Adrenal gland (tissue), 9 donors: ENCODE measurements at regions not wholly inside any gene's neighbourhood (a gene's known extent, or its start where the extent isn't known, plus 50 kb on each side); places are given as distances from the start of the nearest gene placed in this dataset.

Source experiments
- DNase-seq, 7 donors: peaks; one replicate each; pipeline ENCODE4 v3.0.0-alpha.2; 2019 to 2020
- H3K27ac ChIP-seq, 5 donors: fragments of 200-600 bp; sonication (generic) in 4 of 5; 1 replicate in 3 of 5; 2 replicates in 2 of 5; pipeline versions ENCODE4 v1.5.1 to v1.8.0; 2016 to 2020; ENCODE audit warnings: mild to moderate bottlenecking in 1 of 5
- H3K27me3 ChIP-seq: fragments of 200-600 bp; 2 replicates; pipeline ENCODE4 v1.8.0; 2021
- H3K36me3 ChIP-seq, 2 donors: fragments of 200-600 bp; replicated peaks in 1 of 2; 1 replicate in 1 of 2; 2 replicates in 1 of 2; pipeline versions ENCODE4 v1.5.1 to v1.8.0; 2018 to 2022
- H3K4me1 ChIP-seq, 2 donors: fragments of 200-600 bp; replicated peaks in 1 of 2; 1 replicate in 1 of 2; 2 replicates in 1 of 2; pipeline versions ENCODE4 v1.5.1 to v1.8.0; 2018 to 2021
- H3K4me3 ChIP-seq, 4 donors: fragments of 200-600 bp; sonication (generic) in 3 of 4; one replicate each; pipeline ENCODE4 v1.5.1; 2016 to 2018
- H3K9me3 ChIP-seq, 3 donors: fragments of 200-600 bp; sonication (generic) in 1 of 3; replicated peaks in 1 of 3; 1 replicate in 2 of 3; 2 replicates in 1 of 3; pipeline versions ENCODE4 v1.5.1 to v1.8.0; 2016 to 2021
- CTCF ChIP-seq, 6 experiments: fragments of 450-650 bp in 4 of 6; fragments of 200-600 bp in 2 of 6; sonication (generic) in 1 of 6; IDR thresholded peaks; 1 replicate in 5 of 6; 2 replicates in 1 of 6; pipeline versions ENCODE4 v1.5.1 to v1.8.0; 2016 to 2021; ENCODE audit warnings: antibody characterized with exemption in 6 of 6, mild to moderate bottlenecking in 2 of 6, moderate library complexity in 1 of 6
- POLR2A ChIP-seq, 2 donors: fragments of 450-650 bp; IDR thresholded peaks; one replicate each; pipeline ENCODE4 v1.6.1; 2017; ENCODE audit warnings: antibody characterized with exemption in 2 of 2, mild to moderate bottlenecking in 2 of 2, moderate library complexity in 1 of 2
- WGBS, 4 donors: extraction: QIAGEN DNeasy Blood & Tissue Kit in 2 of 4; methylation state at CpG; one replicate each; pipeline versions ENCODE4 v1.1.5 to v1.1.7; 2013 to 2017; 5-methylcytosine and 5-hydroxymethylcytosine counted together
- intact Hi-C, 2 donors: fragments of 100-400 bp; cut with DNase I; formaldehyde crosslinking; loops; one replicate each; pipeline versions ENCODE4 v1.14.1 to v1.15.0; 2022 to 2023
- donor health status: healthy with polysubstance abuse.
- donor health status: Bipolar disorder and iron deficiency.
- donor health status: DM: yes; HTN: yes; CAD: no.
- donor health status: DM: no; HTN: no; CAD: no.
- donor health status: DM: no; HTN: no; CAD: no.

GRCh38 chr15:94023531-94023930, 207.8 kb upstream of the MCTP2 start:
- Histone ChIP-seq H3K27ac (no peak overlapping the region), H3K36me3 (no peaks in the 10 kb centered on the region), H3K27me3 (no peaks in the 10 kb centered on the region), H3K4me3 (no peak overlapping the region), H3K9me3 (no peaks in the 10 kb centered on the region), H3K4me1 (no peaks in the 10 kb centered on the region)
- TF ChIP-seq CTCF (IDR thresholded peaks at IDR 0.05) (no peak), POLR2A (IDR thresholded peaks at IDR 0.05) (no peak)
- 83 to 88% (median 86%) methylated on average over 4 of the region's 4 CpGs for WGBS, 4 donors
- intact Hi-C loops = no loop called here
- no peak for DNase-seq

- Histone ChIP-seq H3K27ac (no peak overlapping the region), H3K4me3 (no peak overlapping the region), H3K36me3 (no peaks in the 10 kb centered on the region), H3K9me3 (no peaks in the 10 kb centered on the region), H3K27me3 (no peaks in the 10 kb centered on the region), H3K4me1 (no peaks in the 10 kb centered on the region)
- TF ChIP-seq CTCF (IDR thresholded peaks at IDR 0.05) = no peak
- no peak for TF ChIP-seq POLR2A (IDR thresholded peaks at IDR 0.05)
- intact Hi-C loops = no loop called here
- DNase-seq = no peak
- WGBS, 4 donors = 56 to 68% (median 65%) methylated on average over 5 of the region's 5 CpGs
Measured at GRCh38 chr15:94021621-94022320, 209.6 kb upstream of the MCTP2 start.

GRCh38 chr15:94019062-94019461, 212.3 kb upstream of the MCTP2 start:
- no peaks in the 10 kb centered on the region for H3K27me3 ChIP-seq
- WGBS, 4 donors = 83 to 89% (median 87%) methylated on average over 11 of the region's 11 CpGs
- H3K36me3 ChIP-seq = no peaks in the 10 kb centered on the region
- H3K27ac ChIP-seq = no peak overlapping the region
- TF ChIP-seq CTCF (IDR thresholded peaks at IDR 0.05) (no peak), POLR2A (IDR thresholded peaks at IDR 0.05) (no peak)
- DNase-seq = no peak
- H3K4me1 ChIP-seq = no peaks in the 10 kb centered on the region
- no peaks in the 10 kb centered on the region for H3K9me3 ChIP-seq
- H3K4me3 ChIP-seq = no peak overlapping the region
- intact Hi-C loops = no loop called here

- Histone ChIP-seq H3K9me3 (no peaks in the 10 kb centered on the region), H3K27ac (no peak overlapping the region), H3K36me3 (no peaks in the 10 kb centered on the region), H3K27me3 (no peaks in the 10 kb centered on the region), H3K4me1 (no peaks in the 10 kb centered on the region), H3K4me3 (no peak overlapping the region)
- TF ChIP-seq CTCF (IDR thresholded peaks at IDR 0.05) = no peak
- 80 to 85% (median 81%) methylated on average over 5 of the region's 5 CpGs for WGBS, 4 donors
- DNase-seq = no peak
- intact Hi-C loops = no loop called here
Measured at GRCh38 chr15:94015324-94015723, 216.0 kb upstream of the MCTP2 start.
